ENCODE measurements at regions not wholly inside any gene's neighbourhood (a gene's known extent, or its start where the extent isn't known, plus 50 kb on each side); places are given as distances from the start of the nearest gene placed in this dataset.

DNA sequence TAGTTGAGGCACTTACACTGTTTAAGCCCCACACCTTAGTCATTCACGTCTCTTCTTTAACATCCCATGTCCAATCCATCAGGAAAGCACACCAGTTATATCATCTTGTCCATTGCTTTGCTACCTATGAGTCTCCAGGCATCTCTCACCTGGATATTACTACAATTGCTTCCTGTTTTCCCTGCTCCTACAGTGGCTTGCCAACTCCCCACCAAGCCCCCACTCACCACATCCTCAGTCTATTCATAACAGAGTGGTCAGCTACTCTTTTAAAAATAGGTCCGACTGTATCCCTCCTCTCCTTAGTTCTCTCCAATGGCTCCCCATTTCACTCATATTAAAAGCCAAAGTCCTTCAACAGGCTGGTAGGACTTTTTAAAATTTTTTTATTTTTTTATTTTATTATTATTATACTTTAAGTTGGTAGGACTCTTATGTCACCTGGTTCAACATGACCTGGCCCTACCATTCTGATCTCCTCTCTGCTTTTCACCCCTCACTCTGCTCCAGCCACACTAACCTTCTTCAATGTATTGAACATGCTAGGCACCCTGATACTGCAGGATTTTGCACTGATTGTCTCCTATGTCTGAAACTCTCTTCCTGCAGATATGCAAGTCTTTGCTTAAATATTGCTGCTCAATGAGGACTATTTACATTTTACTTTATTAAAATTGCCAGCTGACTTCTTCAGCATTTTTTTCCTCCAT is 253.2 kb downstream of the CYRIA start:
- no peak for DNase-seq (ENCODE audit: low read depth in 2 of 2)

DNA sequence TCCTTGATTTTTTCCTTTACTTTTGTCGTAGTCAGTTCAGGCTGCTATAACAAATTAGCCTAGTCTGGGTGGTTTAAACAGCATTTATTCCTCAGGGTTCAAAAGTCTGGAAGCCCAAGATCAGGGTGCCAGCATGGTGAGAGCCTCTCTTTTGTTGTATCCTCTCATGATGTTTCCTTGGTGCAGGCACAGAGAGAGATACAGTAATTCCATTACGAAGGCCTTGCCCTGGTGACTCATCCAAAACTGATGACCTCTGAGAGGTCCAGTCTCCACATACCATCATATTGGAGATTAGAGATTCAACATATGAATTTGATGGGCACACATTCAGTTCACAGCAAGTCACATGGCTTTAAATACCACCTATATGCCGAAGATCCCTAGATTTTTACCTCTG is 253.8 kb downstream of the CYRIA start:
- DNase-seq (ENCODE audit: low read depth in 2 of 2): no peak

DNA sequence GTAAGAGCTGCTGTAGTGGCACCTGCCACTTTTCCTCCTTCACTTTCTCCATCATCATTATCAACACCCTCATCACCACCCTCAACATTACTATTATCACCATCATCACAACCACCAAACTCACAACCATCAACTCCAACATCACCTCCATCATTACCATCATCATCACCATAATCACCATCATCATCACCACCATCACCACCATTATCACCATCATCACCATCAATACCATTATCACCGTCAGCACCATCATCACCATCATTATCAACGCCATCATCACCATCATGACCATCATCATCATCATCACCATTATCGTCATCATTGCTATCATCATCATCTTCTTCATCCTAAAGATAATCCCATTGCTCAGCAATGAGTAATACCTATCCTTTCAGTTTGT is 255.8 kb downstream of the CYRIA start:
- DNase-seq (ENCODE audit: low read depth in 2 of 2): no peak

DNA sequence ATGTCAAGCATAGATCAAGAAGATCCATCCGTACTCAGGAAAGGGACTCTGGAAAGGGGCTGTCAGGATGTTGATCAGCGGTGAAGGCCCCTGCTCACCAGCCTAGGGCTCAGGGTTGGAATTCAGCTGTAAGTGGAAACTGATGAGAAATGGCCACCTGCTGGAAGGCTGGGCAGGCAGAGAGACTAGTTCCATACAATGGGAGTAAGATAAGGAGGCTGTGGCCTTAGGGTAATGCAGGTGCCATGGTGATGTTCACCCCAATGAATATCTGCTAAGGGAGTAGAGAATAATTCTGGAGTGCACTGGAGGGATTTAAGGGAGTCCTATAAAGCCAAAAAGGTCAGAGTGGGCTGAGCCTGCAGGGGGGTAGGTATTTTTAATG is 256.6 kb downstream of the CYRIA start:
- no peak for DNase-seq (ENCODE audit: low read depth in 2 of 2)

DNA sequence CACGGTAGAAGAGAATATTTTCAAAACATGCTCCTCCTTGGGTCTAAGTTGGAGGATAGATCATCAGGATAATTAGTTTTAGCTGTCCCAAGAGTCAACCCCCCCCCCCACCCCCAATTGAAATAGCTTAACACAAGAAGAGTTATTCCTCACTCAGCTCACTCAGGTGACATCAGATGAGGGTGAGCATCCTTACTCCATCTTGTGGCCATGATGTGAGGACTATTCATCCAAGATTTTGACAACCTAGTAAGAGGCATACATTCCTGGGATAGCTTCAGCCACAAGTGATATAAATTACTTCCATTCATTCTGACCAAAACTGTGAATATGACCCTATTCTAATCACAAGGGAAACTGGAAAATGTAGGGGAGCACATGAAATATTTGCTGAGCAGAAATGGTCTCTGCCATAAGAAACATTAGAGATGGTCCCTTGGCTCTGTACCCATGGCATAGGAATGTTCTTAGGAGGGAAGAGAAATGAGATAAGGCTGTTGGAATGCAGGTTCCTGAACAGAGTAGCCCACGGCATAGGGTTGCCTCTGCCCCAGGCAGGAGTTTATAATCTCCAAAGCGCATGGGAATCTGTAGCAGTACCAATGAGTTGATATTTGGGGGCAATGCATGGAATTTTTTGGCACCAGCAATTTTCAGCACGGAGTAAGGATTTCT is 257.2 kb downstream of the CYRIA start:
- no peak for DNase-seq (ENCODE audit: low read depth in 2 of 2)

DNA sequence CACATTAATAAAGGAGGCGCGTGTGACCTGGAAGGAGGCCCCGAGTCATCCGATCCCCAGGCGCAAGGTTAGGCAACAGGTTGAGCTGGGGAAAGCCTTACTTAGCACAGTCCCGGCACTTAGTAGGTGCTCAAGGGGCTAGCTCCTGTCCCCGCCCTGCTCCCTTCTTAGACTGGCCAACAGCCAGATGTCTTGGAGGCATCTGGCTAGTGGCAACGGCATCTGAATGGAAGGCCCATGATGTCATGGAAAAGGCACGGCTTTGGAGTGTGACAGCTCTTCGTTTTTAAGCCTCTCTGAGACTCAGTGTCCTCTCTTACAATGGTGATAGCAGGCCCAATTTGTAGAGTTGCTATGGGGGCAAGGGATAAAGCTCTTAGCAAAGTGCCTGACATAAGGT is 258.3 kb downstream of the CYRIA start:
- no peak for DNase-seq (ENCODE audit: low read depth in 2 of 2)

DNA sequence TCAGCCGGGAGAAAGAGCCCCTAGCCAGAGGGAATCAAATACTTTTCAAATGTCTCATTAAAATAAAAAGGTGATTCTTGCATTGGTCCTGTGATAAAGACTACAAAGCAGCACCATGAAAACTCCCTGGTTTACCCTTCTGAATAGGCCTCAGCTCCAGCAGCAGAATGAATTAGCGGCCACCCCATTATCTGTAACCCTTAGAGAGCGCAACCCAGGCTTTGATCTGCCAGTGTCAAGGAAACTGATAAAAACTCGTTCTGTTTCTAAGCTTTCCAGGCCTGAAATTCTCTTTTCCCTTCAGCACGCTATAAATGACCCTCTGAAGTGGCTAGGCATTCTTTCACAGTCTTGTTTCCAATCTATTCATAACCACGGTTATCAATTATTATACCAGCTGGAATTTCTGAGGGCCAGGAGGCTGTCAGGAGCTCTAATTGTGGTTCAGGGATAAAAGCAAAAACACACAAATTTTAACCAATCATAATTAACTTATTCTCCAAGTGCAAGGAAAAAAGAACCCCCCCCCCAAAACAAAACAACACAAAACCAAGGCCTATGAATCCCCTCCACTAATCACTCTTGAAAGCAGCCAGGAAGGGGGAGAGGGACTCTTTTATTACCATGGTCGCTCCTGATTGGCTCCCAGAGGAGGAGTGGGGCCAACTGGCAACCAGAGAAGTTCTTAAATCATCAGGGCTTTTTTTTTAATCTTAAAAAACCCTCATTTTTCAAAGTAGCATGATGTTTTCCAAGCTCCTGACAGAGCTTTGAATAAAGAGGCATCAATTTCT is 258.9 kb downstream of the CYRIA start:
- no peak for DNase-seq (ENCODE audit: low read depth in 2 of 2)

DNA sequence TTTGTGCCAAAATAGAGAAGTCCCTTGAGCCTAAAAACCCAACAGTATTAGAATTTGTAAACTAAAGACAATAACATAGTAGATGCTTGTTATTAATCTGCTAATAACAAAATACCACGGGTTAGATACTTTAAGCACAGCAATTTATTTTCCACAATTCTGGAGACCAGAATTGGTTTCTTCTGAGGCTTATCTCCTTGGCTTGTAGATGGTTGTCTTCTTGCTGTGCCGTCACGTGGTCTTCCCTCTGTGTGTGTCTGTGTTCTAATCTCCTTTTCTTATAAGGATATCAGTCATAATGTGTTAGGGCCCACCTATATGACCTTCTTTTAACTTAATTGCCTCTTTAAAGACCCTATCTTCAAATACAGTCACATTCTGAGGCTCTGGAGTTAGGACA is 260.1 kb downstream of the CYRIA start:
- DNase-seq (ENCODE audit: low read depth in 2 of 2): no peak

DNA sequence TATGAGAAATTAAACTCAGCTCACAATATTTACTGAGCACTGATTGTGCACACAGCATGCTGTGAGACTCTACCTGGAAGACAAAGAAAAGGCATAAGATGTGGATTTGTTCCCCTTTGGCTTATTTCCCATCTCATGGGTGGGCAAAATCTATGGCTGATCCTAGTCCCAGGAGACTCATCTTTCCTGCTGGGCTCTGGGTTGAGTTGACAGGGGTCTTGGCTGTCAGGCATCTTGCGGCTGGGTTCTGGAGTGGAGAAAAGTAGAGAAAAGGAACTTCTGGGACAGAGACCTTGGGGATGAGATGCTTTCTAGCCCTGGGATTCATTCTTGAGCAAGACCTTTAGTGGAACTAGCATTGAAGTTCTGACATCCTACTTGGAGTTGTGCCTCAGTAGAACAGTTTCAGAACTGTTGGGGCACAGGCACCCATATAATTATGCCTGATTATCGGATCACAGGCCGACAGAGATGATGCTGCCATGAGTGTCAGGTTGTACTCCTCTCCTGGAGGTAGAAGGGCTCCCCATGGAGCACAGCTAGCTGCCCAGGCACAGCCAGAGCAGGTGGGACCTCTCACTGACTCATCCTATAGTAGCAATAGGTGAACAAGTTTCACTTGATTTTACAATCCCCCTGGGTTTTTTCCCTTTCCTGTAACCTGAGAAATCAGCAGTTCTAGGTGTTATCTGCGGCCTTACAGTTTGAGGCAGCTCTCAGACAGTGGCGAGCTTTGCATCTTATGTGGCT is 260.9 kb downstream of the CYRIA start:
- DNase-seq (ENCODE audit: low read depth in 2 of 2): no peak

DNA sequence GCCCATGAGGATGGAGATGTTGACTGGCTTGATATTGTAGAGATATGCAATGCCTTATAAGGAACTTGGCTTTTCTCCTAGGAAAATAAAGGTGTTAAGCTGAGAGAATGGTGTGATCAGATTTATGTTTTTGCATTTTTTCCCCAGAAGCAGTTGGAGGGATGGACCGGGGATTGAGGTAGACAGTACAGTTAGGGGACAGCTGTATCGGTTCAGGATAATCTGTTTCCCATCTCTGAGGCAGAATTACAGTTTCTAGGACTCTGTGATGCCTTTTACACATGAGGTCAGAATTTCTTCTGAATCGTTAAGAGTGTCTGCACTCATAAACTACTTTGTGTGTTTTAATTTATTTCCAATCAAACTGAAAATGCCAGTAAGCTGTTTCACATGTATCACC is 261.5 kb downstream of the CYRIA start:
- DNase-seq (ENCODE audit: low read depth in 2 of 2): no peak

DNA sequence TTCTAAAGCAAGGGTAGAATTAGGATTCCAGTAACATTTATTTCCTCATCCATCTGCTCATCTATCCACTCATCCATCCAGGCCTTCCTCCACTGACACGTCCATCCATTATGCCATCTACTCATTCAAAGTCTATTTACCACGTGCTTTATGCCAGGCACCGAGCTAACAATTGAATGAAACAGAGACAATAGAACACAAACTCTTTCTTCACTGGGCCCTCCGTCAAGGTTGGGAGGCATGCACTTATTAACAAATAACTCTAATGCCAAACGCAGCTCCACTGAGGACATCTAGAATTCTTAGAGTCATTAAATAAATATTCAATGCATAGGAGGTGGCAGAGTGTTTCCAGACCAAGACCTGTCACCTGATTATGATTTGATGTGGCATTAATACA is 262.7 kb downstream of the CYRIA start:
- no peak for DNase-seq (ENCODE audit: low read depth in 2 of 2)

DNA sequence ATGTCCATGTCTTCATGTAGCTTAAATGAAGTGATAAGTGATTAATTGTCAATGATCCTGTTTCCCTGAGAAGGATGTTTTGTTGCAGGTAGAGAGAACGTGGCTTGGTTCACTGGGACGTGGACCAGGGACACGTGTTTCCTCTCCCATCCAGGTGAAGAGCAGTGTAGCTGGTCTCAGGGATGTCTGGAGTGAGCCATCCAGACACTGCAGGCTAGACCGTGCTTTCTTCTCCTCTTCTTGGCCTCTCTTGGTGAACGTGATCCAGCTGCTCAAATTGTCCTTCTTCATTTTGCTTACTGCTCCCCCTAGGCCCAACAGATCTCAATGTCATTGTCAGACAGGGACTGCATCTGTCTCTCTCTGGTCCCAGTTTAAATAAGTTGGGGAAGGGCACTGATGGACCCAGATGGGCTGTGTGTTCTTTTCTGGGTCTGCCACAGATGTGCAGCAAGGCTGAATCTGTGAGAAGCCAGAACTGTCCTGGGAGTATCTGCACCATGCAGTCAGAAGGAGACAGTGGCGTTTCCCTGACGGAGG is 263.8 kb downstream of the CYRIA start:
- no peak for DNase-seq (ENCODE audit: low read depth in 2 of 2)

DNA sequence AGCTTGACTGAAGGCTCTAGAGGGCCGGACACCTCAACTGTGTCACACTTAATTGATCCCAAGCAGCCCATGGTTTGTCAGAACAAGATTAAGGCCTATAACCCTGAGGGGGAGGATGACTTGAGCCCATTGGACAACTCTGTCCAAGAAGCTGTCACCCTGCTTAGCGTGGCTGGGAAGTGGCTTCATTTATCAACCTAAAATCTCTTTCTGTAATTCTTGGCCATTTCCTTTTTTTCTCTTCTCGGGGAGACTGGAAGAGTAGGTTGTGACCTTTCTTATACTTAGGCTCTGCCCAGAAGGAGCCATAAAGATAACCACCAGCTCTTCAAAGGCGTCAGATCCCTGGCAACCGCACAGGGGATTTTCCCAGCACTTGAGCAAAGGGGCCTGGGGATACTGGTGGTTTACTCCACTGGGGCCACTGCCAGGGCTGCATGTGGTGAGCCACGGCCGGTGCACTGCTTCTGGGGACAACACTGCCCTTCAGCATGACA is 265.5 kb downstream of the CYRIA start:
- DNase-seq (ENCODE audit: low read depth in 2 of 2): no peak

DNA sequence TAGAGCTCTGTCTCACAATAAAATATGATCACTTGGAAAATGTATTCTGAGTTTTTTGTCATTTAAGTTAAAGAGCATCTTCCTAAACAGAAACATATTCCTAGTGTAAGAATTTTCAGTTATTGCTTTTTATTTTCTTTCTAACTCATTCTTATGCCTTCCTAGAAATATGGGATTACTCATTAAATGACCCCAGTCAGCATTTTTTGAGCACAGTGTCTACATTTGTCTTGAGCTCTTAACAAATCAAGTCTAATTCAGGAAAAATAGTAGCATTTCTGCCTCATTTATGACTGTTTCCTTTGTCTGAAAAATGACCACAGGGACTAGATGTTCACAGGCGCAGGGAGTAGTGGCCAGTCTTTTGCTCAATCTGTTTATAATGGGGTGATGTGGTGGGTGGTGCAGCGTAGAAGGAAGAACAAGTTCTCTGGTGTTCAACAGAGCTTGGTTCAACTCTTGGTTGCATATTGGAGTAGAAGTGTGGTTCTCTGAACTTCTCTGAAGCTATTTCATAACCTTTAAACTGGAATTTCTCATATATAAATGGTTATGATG is 267.1 kb downstream of the CYRIA start:
- no peak for DNase-seq (ENCODE audit: low read depth in 2 of 2)

DNA sequence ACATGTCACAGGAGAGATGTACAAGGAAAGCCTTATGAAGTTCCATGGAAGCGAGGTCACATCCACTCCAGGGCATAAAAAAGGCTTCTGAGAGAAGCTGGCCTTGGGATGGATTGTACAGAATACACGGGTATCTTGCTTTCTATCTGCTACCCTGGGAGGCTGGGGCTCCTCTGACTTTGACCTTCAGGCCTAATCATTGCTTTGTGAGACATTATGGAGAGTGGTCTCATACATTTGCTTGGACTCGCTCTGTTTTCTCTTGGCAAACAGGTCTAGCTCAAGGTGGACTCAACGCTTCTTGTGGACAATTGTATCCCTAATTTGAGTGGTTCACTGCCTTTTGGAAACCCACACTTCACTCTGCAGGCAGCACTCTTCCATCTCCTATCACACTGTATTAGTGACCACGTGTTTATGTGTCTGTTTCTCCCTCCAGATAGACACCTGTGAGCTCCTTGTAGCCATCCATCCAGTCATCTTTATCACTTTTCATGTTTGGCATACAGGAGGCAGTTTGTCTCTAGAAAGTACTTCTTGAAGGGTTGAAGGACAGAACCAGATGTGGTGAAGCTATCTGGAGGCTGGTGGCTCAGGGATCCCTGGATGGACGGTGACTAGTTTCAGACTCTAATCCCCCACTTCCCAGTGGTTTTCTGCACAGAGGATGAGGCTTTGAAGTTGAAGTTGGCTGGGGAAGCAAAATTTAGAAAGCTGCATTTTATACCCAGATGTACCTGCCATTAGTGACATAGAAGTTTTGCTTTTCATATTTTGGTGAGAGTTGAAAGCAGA is 267.8 kb downstream of the CYRIA start:
- DNase-seq (ENCODE audit: low read depth in 2 of 2): no peak

DNA sequence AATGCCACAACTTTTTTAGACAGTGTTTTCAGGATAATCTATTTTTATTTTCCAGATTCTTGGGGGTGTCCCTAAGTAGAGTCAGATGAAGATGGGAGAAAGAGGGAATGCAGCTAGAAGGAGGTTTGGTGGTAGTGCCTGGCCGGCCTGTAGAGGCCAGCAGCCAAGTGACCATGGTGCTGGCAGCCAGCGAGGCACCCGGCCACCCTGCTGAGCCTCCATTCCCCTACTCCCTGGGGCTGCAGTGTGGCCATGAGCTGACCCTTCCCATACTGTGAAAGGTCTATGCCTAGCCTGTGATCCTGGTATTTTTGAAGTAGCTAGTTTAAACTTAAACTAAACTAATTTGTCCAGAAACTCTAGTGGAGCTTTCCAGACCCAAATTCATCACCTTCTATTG is 268.6 kb downstream of the CYRIA start:
- no peak for DNase-seq (ENCODE audit: low read depth in 2 of 2)

DNA sequence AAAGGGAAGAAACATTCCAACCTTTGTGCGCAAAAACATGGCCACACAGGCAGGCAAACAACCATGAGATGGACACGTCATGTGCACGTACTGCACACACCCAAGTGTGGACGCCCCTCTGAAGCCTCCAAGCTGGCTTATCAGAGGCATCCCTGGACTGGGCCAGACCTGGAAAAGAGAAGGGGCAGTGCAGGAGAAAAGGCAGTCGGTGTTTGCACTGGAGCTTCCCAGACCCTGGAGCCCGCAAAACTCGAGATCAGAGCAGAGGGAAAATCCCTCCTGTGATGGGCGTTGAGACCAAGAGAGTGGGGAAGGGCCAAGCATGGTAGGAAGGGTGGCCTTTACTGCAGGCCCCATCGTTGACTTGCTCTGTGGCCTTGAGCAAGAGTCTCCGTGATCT is 269.5 kb downstream of the CYRIA start:
- no peak for DNase-seq (ENCODE audit: low read depth in 2 of 2)

DNA sequence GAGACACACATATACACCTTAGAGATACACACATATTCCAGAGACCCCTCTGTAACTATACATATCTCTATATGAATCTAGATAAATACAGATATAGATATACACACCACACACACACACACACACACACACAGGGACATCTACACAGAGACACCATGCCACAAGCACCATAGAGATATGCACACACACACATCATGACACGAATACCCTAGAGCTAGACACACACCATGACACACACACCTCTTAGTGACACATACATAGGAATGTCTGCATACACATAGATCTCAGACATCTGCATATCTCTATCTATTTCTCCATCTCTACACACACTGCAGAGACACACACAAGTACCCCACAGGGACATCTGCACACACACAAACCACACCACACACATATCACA is 270.0 kb downstream of the CYRIA start:
- DNase-seq (ENCODE audit: low read depth in 2 of 2): no peak

DNA sequence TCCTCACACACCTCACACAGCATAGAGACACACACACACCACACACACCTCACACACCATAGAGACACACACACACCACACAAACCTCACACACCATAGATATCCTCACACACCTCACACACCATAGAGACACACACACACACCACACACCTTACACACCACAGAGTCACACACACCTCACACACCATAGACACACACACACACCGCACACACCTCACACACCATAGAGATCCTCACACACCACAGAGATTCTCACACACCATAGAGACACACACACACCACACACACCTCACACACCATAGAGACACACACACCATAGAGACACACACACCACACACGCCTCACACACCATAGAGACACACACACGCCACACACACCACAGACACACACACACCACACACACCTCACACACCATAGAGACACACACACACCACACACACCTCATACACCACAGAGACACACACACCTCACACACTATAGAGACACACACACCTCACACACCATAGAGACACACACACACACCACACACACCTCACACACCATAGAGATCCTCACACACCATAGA is 270.6 kb downstream of the CYRIA start:
- DNase-seq (ENCODE audit: low read depth in 2 of 2): no peak
